ENCODE measurements at regions not wholly inside any gene's neighbourhood (a gene's known extent, or its start where the extent isn't known, plus 50 kb on each side); places are given as distances from the start of the nearest gene placed in this dataset.

GRCh38 chr12:19836456-19836855 lies 397.2 kb downstream of the AEBP2 start:
- H3K36me3 ChIP-seq (replicated peaks; ENCODE audit: insufficient read depth, low read length) = no peaks in the 10 kb centered on the region
- H3K79me2 ChIP-seq (ENCODE audit: low read length) = no peaks in the 10 kb centered on the region
- H3K4me1 ChIP-seq (ENCODE audit: low read length) = no peaks in the 10 kb centered on the region
- H3K27me3 ChIP-seq (replicated peaks; ENCODE audit: insufficient read depth, low read length) = no peaks in the 10 kb centered on the region
- no peak overlapping the region for H3K27ac ChIP-seq (ENCODE audit: low read length)
- H3K4me3 ChIP-seq (ENCODE audit: low read length) = no peak overlapping the region
- H2AFZ ChIP-seq (ENCODE audit: low read length) = no peak overlapping the region
- no peak for DNase-seq
- H3F3A ChIP-seq (ENCODE audit: insufficient read depth, low read length) = no peaks in the 10 kb centered on the region
- no peaks in the 10 kb centered on the region for H4K20me1 ChIP-seq (ENCODE audit: insufficient read depth, low read length)
- H3K9me3 ChIP-seq (replicated peaks; ENCODE audit: insufficient read depth, low read length) = no peaks in the 10 kb centered on the region
- TF ChIP-seq EZH2 (optimal IDR thresholded peaks at IDR 0.05; ENCODE audit: low read depth, low read length) (no peak), EZH2phosphoT487 (IDR thresholded peaks at IDR 0.05; ENCODE audit: low read length) (no peak), CTCF (IDR thresholded peaks at IDR 0.05; ENCODE audit: low read length) (no peak)
- H3K9ac ChIP-seq (ENCODE audit: low read length) = no peak overlapping the region
- H3K4me2 ChIP-seq (ENCODE audit: low read depth, low read length) = no peak overlapping the region
- H3K9me2 ChIP-seq (replicated peaks; ENCODE audit: insufficient read depth, low read length) = no peaks in the 10 kb centered on the region

GRCh38 chr12:19837543-19837942 lies 398.3 kb downstream of the AEBP2 start:
- Histone ChIP-seq H3K79me2 (ENCODE audit: low read length) (no peaks in the 10 kb centered on the region), H3K4me3 (ENCODE audit: low read length) (no peak overlapping the region), H3K27ac (ENCODE audit: low read length) (no peak overlapping the region), H3K9me2 (replicated peaks; ENCODE audit: insufficient read depth, low read length) (no peaks in the 10 kb centered on the region), H3K36me3 (replicated peaks; ENCODE audit: insufficient read depth, low read length) (no peaks in the 10 kb centered on the region), H3K9me3 (replicated peaks; ENCODE audit: insufficient read depth, low read length) (no peaks in the 10 kb centered on the region), H3K4me1 (ENCODE audit: low read length) (no peaks in the 10 kb centered on the region), H3K9ac (ENCODE audit: low read length) (no peak overlapping the region), H3K27me3 (replicated peaks; ENCODE audit: insufficient read depth, low read length) (no peaks in the 10 kb centered on the region), H4K20me1 (ENCODE audit: insufficient read depth, low read length) (no peaks in the 10 kb centered on the region), H3F3A (ENCODE audit: insufficient read depth, low read length) (no peaks in the 10 kb centered on the region), H2AFZ (ENCODE audit: low read length) (no peak overlapping the region), H3K4me2 (ENCODE audit: low read depth, low read length) (no peak overlapping the region)
- TF ChIP-seq CTCF (IDR thresholded peaks at IDR 0.05; ENCODE audit: low read length) (no peak), EZH2 (optimal IDR thresholded peaks at IDR 0.05; ENCODE audit: low read depth, low read length) (no peak), EZH2phosphoT487 (IDR thresholded peaks at IDR 0.05; ENCODE audit: low read length) (no peak)
- no peak for DNase-seq

GRCh38 chr12:19841451-19841850 lies 402.2 kb downstream of the AEBP2 start:
- Histone ChIP-seq H3K4me1 (ENCODE audit: low read length) (no peaks in the 10 kb centered on the region), H2AFZ (ENCODE audit: low read length) (no peak overlapping the region), H3K79me2 (ENCODE audit: low read length) (no peaks in the 10 kb centered on the region), H3K4me3 (ENCODE audit: low read length) (no peak overlapping the region), H3K9me3 (replicated peaks; ENCODE audit: insufficient read depth, low read length) (no peaks in the 10 kb centered on the region), H3K27me3 (replicated peaks; ENCODE audit: insufficient read depth, low read length) (no peaks in the 10 kb centered on the region), H3K9ac (ENCODE audit: low read length) (no peak overlapping the region), H3K36me3 (replicated peaks; ENCODE audit: insufficient read depth, low read length) (no peaks in the 10 kb centered on the region), H3K9me2 (replicated peaks; ENCODE audit: insufficient read depth, low read length) (no peaks in the 10 kb centered on the region), H3K27ac (ENCODE audit: low read length) (no peak overlapping the region), H3K4me2 (ENCODE audit: low read depth, low read length) (no peak overlapping the region), H3F3A (ENCODE audit: insufficient read depth, low read length) (no peaks in the 10 kb centered on the region), H4K20me1 (ENCODE audit: insufficient read depth, low read length) (no peaks in the 10 kb centered on the region)
- TF ChIP-seq EZH2 (optimal IDR thresholded peaks at IDR 0.05; ENCODE audit: low read depth, low read length) = no peak
- no peak for TF ChIP-seq CTCF (IDR thresholded peaks at IDR 0.05; ENCODE audit: low read length)
- no peak for TF ChIP-seq EZH2phosphoT487 (IDR thresholded peaks at IDR 0.05; ENCODE audit: low read length)
- DNase-seq = no peak
